HG03354 (cell line): ENCODE measurements at regions not wholly inside any gene's neighbourhood (a gene's known extent, or its start where the extent isn't known, plus 50 kb on each side); places are given as distances from the start of the nearest gene placed in this dataset.

Experiments used
- ATAC-seq: cut with Tn5 transposase; IDR thresholded peaks from one replicate; pipeline ENCODE4 v1.9.1; 2021; ENCODE audit warnings: mild to moderate bottlenecking; ENCODE audit not compliant: unreplicated experiment, poor library complexity, severe bottlenecking

GRCh38 chr16:65537336-65537735 is 415.5 kb upstream of the CDH11 start:
- ATAC-seq, result no peak

GRCh38 chr16:65534121-65534528 is 412.3 kb upstream of the CDH11 start:
- ATAC-seq, result no peak

- ATAC-seq, result no peak
Measured at GRCh38 chr16:65532846-65533245, 411.0 kb upstream of the CDH11 start.

GRCh38 chr16:65532258-65532657 is 410.4 kb upstream of the CDH11 start:
- no peak for ATAC-seq

DNA sequence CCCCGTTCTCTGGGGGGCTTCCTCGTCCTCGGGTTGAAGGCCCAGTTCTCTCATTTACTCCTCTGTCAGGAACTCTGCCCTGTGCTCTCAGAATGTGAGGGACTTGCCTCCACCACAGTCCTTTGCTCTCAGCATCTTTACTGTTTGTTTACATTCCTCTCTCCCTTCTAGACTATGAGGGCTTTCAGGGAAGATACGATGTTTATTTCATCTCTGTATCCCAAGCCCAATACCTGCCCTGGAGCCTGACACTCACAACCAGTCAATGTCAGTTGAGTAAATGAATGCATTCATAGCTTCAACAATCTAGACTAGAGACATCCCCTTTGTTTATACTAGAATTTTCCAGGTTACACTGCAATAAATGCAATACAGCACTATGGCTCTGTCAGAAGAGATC is 409.6 kb upstream of the CDH11 start:
- ATAC-seq, result no peak

DNA sequence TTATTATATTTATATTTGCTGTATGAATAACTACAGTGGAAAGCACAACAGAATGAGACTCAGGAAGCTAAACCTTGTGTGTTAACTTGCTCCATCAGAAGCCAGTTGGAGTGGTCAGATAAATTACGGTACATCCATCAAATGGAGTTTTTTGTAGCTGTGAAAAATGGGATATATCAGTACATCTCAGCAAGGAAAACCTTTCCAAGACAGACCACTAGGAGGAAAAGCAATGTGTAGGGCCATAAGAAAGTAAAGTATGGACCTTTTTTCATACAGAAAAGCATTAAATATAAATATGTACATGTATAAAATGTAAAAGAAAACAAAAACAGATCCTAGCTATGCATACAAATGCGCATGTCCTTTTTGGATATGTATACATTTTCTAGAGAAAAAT is 403.8 kb upstream of the CDH11 start:
- no peak for ATAC-seq

- no peak for ATAC-seq
Measured at GRCh38 chr16:65524997-65525396, 403.1 kb upstream of the CDH11 start.

DNA sequence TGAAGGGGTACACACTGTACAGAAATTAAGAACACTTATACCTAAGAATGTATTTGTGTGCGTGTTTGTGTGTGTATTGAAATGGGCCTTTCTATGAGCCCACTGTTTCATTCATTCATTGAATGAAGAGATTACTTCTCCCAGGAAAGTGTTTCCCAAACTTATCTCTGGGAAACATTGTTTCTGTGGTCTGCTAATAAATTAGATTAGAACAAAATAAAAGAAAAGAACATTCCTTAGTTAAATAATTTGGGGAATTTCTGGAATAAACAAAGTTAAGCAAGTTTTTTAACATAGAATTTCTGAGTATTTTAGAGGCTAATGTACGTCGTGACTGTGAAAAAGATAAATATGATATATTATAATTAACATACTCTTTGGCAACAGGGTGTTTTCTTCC is 402.4 kb upstream of the CDH11 start:
- ATAC-seq, result no peak

DNA sequence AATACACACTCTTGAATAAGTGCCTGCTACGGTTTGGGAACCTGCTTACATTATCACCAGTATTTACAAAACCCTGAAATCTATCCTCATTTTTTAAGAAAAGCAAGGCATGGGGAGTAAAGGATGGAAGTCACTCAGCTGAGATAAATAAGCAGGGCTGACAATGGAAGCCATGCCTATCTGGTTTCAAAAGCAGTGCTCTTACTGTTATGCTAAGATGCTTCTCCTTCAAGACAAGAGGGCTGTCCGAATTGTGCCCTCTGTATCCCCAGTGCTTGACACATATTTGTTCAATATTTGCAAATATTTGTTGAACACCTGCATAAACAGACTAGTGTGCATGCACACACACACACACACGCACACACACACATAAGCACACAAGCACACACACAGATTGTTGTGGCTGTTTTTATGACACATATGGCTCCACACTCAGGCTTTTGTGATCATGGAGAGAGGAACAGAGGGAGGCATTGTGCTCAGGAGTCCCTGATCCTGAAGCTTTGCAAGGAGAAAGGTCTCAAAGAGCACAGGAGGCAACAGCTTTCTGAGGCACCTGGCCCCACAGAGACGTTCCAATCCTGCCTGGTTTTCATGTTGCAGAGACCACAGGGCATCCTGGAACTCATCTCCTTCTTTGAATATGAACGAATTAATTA is 401.6 kb upstream of the CDH11 start:
- no peak for ATAC-seq

DNA sequence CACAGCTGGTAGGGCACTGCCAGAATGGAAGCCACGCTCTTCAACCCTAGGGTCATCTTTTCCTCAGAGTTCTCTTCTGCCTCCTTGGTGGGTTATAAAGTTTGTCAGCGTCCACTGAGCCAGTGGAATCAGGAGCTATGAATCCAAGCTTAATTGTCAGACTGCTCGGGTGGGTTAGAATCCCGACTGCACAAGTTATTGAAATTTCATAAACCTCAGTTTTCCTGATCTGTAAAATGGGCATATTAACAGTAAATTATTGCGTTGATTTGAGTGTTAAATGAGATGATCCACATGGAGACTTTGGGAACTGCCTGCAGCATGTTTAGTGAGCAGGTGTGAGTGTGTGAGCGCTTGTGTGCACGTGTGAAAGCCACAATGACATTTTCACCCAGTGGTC is 400.5 kb upstream of the CDH11 start:
- no peak for ATAC-seq

DNA sequence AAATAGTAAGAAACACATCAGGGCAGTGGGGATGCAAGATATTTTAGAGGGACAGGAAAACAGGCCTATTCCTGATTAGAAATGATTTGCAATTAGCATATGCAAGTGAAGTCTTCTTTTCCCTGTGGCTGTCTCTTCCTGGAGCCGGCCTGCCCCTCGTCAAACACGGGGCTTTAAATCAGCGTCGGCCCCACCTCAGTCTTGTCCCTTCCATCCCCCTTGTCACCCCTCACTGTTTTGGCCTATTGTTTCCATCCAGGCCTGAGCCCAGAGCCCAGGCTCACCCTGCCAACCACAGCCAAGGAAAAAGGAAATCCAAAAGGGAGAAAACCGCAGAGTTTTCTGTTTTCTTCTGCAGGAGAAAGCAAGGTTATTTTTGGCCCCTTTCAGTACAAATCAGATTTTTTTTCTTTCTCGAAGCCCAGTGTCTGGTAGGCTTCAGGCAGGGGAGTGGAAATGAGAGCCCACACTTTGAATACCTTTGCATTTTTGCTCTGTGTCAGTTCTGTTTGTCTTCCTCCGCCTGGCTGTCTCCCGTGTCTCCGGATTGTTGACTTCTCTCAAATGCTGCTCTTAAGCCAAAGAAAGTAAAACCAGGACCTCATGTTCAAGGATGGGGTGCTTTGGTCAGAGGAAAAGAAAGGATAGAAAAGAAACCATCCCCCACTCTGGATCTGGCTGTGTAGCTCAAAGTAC is 399.9 kb upstream of the CDH11 start:
- no peak for ATAC-seq

DNA sequence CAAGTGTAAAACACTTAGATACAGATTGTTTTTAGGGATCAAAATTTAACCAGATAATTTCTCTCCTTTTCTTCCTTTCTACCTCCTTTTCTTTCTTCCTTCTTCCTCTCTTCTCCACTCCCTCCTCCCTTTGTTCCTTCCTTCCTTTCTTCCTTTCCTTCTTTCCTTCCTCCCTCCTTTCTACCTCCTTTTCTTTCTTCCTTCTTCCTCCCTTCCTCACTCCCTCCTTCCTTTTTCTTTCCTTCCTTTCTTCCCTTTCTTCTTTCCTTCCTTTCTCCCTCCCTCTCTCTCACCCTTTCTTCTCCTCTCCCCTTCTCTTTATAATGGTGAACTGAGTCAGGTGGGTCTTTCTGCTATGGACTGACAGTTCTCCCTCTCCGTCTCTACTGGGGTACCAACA is 397.5 kb upstream of the CDH11 start:
- ATAC-seq, result no peak

DNA sequence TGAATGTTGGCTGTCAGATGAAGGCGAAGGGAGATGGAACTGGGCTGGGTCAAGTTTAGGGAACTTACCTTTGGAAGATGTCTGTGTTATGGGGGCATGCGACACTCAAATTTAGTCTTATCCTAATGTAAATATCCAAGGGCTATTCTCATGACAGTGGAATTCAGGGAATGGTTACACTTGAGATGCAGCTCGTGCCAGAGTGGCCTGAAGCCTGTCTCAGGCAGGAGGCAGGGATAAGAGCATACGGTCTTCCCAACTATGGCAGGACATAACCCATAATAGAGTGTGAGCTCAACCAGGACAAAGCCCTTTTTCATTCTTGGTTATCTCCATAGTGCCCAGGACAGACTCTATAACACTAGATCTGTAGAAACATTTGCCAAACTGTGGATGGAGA is 393.3 kb upstream of the CDH11 start:
- ATAC-seq, result no peak

DNA sequence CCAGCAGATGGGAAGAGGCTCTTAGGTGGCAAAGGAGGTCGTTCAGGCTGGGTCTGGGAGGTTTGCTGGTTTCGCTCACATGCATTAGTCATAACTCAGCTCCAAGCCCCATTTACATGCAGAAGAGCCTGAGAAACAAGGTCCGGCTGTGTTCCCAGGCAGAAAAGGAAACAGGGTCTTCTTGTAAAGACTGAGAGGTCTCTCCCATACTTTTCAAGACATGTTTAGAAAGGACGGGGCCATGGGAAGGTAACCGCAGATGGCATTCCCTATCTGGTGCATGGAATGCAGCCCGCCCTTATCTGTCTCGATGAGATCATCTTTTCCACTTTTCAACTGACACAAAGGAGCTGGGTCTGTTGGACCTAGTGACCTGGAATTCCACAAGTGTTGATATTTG is 389.0 kb upstream of the CDH11 start:
- ATAC-seq, result no peak

- ATAC-seq, result no peak
Measured at GRCh38 chr16:65510241-65510640, 388.4 kb upstream of the CDH11 start.

DNA sequence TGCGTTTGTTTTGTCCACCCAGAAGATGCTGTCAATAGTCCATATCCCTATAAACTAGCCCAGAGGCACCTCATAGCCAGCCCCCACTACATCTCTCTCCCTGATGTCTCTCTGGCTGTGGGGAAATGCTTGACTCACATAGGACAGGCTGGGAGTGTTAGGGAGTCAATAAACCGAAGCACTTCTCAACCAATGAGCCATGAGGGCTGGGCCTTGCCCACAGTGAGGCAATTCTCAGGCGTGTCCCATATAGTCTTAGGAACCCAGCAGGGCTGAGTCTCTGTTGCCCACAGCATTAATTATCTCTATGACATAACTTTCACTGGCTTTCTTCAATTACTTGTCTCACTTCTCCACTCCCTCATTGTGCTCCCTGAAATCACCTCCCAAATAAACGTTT is 387.3 kb upstream of the CDH11 start:
- ATAC-seq, result no peak

- no peak for ATAC-seq
Measured at GRCh38 chr16:65500919-65501318, 379.1 kb upstream of the CDH11 start.

DNA sequence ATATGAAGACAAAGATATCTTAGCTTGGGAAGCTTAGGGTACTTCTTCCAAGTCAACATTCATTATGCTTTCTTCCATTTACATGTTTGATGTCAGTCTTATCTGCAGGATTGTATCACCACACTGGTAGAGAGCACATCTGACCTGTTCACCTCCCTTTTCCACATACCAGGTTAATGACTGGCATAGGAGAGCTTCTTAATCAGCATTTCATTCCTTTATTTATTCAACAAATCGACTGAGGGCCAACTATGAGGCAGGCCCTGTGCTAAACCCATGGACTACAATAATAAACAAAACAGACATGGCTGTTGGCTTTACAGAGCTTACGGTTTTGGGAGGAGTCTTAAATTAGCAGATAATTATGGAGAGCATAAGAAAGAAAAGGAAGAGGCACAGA is 378.1 kb upstream of the CDH11 start:
- ATAC-seq, result no peak

GRCh38 chr16:65499566-65499965 is 377.7 kb upstream of the CDH11 start:
- no peak for ATAC-seq

DNA sequence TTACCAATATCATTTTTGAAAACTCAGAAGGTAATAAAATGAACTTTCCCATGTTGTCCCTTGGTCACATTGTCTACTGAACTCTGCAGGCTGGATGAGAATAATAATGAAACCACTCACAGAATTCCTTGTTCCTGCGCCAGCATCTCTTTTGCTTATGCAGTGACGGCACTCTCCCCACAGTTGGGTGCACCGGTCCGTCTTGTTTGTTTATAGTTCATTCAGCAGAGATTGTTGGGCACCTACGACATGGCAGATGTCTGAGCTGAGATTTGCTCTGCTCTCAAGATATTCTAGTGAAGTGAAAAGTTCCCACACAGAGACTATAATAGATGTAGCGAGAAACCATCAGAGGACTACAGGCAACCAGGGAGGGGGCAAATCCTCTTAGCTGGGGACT is 375.7 kb upstream of the CDH11 start:
- no peak for ATAC-seq

GRCh38 chr16:65495106-65495505 is 373.2 kb upstream of the CDH11 start:
- ATAC-seq, result no peak

GRCh38 chr16:65494609-65495008 is 372.7 kb upstream of the CDH11 start:
- ATAC-seq, result no peak
